ENCODE measurements at regions not wholly inside any gene's neighbourhood (a gene's known extent, or its start where the extent isn't known, plus 50 kb on each side); places are given as distances from the start of the nearest gene placed in this dataset.

DNA sequence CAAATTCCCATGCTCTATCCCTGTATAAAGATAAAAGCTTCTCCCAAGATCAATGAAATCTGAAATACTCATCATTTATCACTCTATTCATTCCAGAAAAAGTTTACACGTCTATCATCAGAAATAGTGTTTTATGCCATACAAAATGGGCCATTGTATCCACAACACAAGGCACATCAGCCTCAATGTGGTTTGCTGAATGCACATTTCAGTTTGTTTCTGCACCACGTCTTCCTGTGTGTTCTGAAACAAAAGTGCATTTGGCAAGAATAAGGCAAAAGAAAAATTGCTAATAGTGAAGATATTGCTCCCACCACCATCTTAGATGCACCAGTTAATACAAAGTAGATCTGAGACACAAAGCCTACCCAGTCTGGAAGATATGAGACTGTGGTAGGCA lies 89.6 kb upstream of the ETS2 start:
- no peaks in the 10 kb centered on the region for H3K27me3 ChIP-seq (ENCODE audit: insufficient read depth, low read length)
- no peak for DNase-seq
- H3K79me2 ChIP-seq (ENCODE audit: control insufficient read depth, insufficient read depth, low read length, poor library complexity): no peaks in the 10 kb centered on the region
- no peak overlapping the region for H4K12ac ChIP-seq (ENCODE audit: low read depth, low read length)
- H3K36me3 ChIP-seq (ENCODE audit: control insufficient read depth in 1 of 2, insufficient read depth in 2 of 2, low read length in 2 of 2): no peaks in the 10 kb centered on the region
- H3K27ac ChIP-seq (ENCODE audit: low read depth, low read length): no peak overlapping the region
- H3K23ac ChIP-seq (ENCODE audit: low read length): no peak overlapping the region
- H3K9me3 ChIP-seq (ENCODE audit: insufficient read depth, low read depth, low read length): no peaks in the 10 kb centered on the region
- H2AFZ ChIP-seq (ENCODE audit: insufficient read depth, low read length, poor library complexity): no peak overlapping the region
- no peak overlapping the region for H4K91ac ChIP-seq (ENCODE audit: low read depth, low read length)
- H2BK12ac ChIP-seq (ENCODE audit: low read length): no peak overlapping the region
- no peak overlapping the region for H3K4me2 ChIP-seq (ENCODE audit: low read length)
- H3K4me1 ChIP-seq (ENCODE audit: control insufficient read depth in 1 of 2, insufficient read depth in 2 of 2, low read length in 2 of 2): peaks cover 0 to under 1% of the 10 kb centered on the region in 2 experiments
- no peak overlapping the region for H3K9ac ChIP-seq (ENCODE audit: low read length)
- no peak overlapping the region for H4K8ac ChIP-seq (ENCODE audit: low read depth, low read length)
- no peak overlapping the region for H3K14ac ChIP-seq (ENCODE audit: low read length)
- no peak overlapping the region for H2AK5ac ChIP-seq (ENCODE audit: low read length)
- H3K4ac ChIP-seq (ENCODE audit: low read depth, low read length): no peak overlapping the region
- no peak overlapping the region for H3K4me3 ChIP-seq (ENCODE audit: low read depth, low read length)
- H3K79me1 ChIP-seq (ENCODE audit: low read length): no peaks in the 10 kb centered on the region
- no CpG with 5 or more reads among the region's 2 CpGs for WGBS (ENCODE audit: extremely low coverage, insufficient coverage, insufficient read length)
- H2BK5ac ChIP-seq (ENCODE audit: low read depth, low read length, poor library complexity): no peak overlapping the region
- H3K18ac ChIP-seq (ENCODE audit: low read length): no peak overlapping the region
- no peak overlapping the region for H2BK120ac ChIP-seq (ENCODE audit: insufficient read depth, low read length, poor library complexity)

DNA sequence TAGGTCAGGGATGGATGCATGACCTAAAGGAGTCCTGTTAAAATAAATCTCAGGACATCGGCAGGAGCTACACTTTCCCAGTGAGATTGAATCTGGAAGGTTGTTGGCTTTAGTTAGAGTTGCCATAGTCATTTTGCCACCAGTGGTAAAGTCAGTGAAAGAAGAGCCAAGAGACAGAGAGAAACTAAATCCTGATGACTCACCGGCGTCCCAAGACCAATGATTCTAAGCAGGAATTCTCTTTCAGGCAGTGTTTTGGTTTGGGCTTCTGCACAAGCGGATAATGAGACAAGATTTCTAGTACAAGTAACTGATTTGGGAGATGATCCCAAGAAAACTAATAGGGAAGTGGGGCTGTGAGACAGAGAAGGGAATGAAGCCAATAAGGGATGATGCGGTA lies 88.8 kb upstream of the ETS2 start:
- DNase-seq: no peak
- Histone ChIP-seq H3K4me1 (ENCODE audit: control insufficient read depth in 1 of 2, insufficient read depth in 2 of 2, low read length in 2 of 2) (peaks cover 0 to 2% of the 10 kb centered on the region in 2 experiments), H3K27me3 (ENCODE audit: insufficient read depth, low read length) (no peaks in the 10 kb centered on the region), H2BK12ac (ENCODE audit: low read length) (no peak overlapping the region), H4K91ac (ENCODE audit: low read depth, low read length) (no peak overlapping the region), H3K4me3 (ENCODE audit: low read depth, low read length) (no peak overlapping the region), H3K18ac (ENCODE audit: low read length) (no peak overlapping the region), H2BK120ac (ENCODE audit: insufficient read depth, low read length, poor library complexity) (no peak overlapping the region), H3K4me2 (ENCODE audit: low read length) (no peak overlapping the region), H3K27ac (ENCODE audit: low read depth, low read length) (no peak overlapping the region), H3K4ac (ENCODE audit: low read depth, low read length) (no peak overlapping the region), H2AFZ (ENCODE audit: insufficient read depth, low read length, poor library complexity) (no peak overlapping the region), H3K9me3 (ENCODE audit: insufficient read depth, low read depth, low read length) (no peaks in the 10 kb centered on the region), H3K79me2 (ENCODE audit: control insufficient read depth, insufficient read depth, low read length, poor library complexity) (no peaks in the 10 kb centered on the region), H3K23ac (ENCODE audit: low read length) (no peak overlapping the region), H4K12ac (ENCODE audit: low read depth, low read length) (no peak overlapping the region), H3K79me1 (ENCODE audit: low read length) (no peaks in the 10 kb centered on the region), H4K8ac (ENCODE audit: low read depth, low read length) (no peak overlapping the region), H3K14ac (ENCODE audit: low read length) (no peak overlapping the region), H3K9ac (ENCODE audit: low read length) (no peak overlapping the region), H2BK5ac (ENCODE audit: low read depth, low read length, poor library complexity) (no peak overlapping the region), H2AK5ac (ENCODE audit: low read length) (no peak overlapping the region), H3K36me3 (ENCODE audit: control insufficient read depth in 1 of 2, insufficient read depth in 2 of 2, low read length in 2 of 2) (no peaks in the 10 kb centered on the region)
- WGBS (ENCODE audit: extremely low coverage, insufficient coverage, insufficient read length): no CpG with 5 or more reads among the region's 5 CpGs

DNA sequence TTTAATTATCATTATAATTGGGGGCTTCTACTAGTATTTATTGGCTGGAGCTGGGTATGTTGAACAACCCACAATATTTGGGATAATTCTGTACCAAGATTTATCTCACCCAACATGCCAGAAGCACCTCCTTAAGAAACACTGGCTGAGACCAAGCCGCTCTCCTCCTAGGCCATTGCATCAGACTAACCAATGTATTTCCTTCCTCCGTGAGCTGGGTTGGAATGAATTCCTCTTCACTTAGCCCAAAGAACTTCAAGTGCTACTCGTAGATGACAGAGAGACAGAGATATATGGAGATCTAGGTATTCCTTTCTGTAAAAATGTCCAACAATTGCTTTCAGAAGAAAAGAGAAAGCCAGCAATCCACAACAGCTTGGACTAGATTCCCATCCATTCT lies 87.2 kb upstream of the ETS2 start:
- H3K23ac ChIP-seq (ENCODE audit: low read length): no peak overlapping the region
- no peak overlapping the region for H4K12ac ChIP-seq (ENCODE audit: low read depth, low read length)
- no peak for DNase-seq
- no peak overlapping the region for H2AK5ac ChIP-seq (ENCODE audit: low read length)
- H3K4me2 ChIP-seq (ENCODE audit: low read length): no peak overlapping the region
- H4K91ac ChIP-seq (ENCODE audit: low read depth, low read length): no peak overlapping the region
- H3K4me1 ChIP-seq (ENCODE audit: control insufficient read depth in 1 of 2, insufficient read depth in 2 of 2, low read length in 2 of 2): peaks cover 2 to 3% of the 10 kb centered on the region in 2 experiments
- H3K14ac ChIP-seq (ENCODE audit: low read length): no peak overlapping the region
- H3K9ac ChIP-seq (ENCODE audit: low read length): no peak overlapping the region
- no peaks in the 10 kb centered on the region for H3K36me3 ChIP-seq (ENCODE audit: control insufficient read depth in 1 of 2, insufficient read depth in 2 of 2, low read length in 2 of 2)
- no peak overlapping the region for H2BK5ac ChIP-seq (ENCODE audit: low read depth, low read length, poor library complexity)
- no peak overlapping the region for H3K4me3 ChIP-seq (ENCODE audit: low read depth, low read length)
- H3K27ac ChIP-seq (ENCODE audit: low read depth, low read length): no peak overlapping the region
- no peak overlapping the region for H2BK120ac ChIP-seq (ENCODE audit: insufficient read depth, low read length, poor library complexity)
- no peaks in the 10 kb centered on the region for H3K79me2 ChIP-seq (ENCODE audit: control insufficient read depth, insufficient read depth, low read length, poor library complexity)
- no peaks in the 10 kb centered on the region for H3K79me1 ChIP-seq (ENCODE audit: low read length)
- H3K4ac ChIP-seq (ENCODE audit: low read depth, low read length): no peak overlapping the region
- no CpG with 5 or more reads among the region's 3 CpGs for WGBS (ENCODE audit: extremely low coverage, insufficient coverage, insufficient read length)
- no peak overlapping the region for H4K8ac ChIP-seq (ENCODE audit: low read depth, low read length)
- H3K18ac ChIP-seq (ENCODE audit: low read length): no peak overlapping the region
- no peak overlapping the region for H2BK12ac ChIP-seq (ENCODE audit: low read length)
- no peak overlapping the region for H2AFZ ChIP-seq (ENCODE audit: insufficient read depth, low read length, poor library complexity)
- H3K9me3 ChIP-seq (ENCODE audit: insufficient read depth, low read depth, low read length): no peaks in the 10 kb centered on the region
- H3K27me3 ChIP-seq (ENCODE audit: insufficient read depth, low read length): no peaks in the 10 kb centered on the region

DNA sequence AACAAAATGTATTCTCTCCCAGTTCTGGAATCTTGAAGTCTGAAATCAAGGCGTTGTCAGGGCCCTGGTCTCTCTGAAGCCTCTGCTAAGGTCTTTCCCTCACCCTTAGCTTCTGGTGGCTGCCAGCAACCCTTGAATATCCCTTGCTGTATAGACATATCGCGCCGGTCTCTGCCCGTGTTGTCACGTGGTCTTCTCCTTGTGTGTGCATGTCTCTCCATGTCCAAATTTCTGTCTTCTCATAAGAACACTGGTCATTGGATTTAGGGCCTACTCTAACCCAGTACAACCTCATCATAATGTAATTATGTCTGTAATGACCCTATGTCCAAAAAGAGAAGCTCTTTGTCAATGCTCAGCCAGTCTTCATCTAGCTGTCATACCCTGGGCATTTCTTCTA lies 85.7 kb upstream of the ETS2 start:
- H3K4me2 ChIP-seq (ENCODE audit: low read length): no peak overlapping the region
- no peak overlapping the region for H3K23ac ChIP-seq (ENCODE audit: low read length)

More for the DNA sequence above, 85.7 kb upstream of the ETS2 start:
- no peak for DNase-seq
- H3K9ac ChIP-seq (ENCODE audit: low read length): no peak overlapping the region
- H3K4me3 ChIP-seq (ENCODE audit: low read depth, low read length): no peak overlapping the region
- no peaks in the 10 kb centered on the region for H3K79me2 ChIP-seq (ENCODE audit: control insufficient read depth, insufficient read depth, low read length, poor library complexity)
- H2AFZ ChIP-seq (ENCODE audit: insufficient read depth, low read length, poor library complexity): no peak overlapping the region
- H2BK5ac ChIP-seq (ENCODE audit: low read depth, low read length, poor library complexity): no peak overlapping the region
- no peak overlapping the region for H3K27ac ChIP-seq (ENCODE audit: low read depth, low read length)
- no peaks in the 10 kb centered on the region for H3K9me3 ChIP-seq (ENCODE audit: insufficient read depth, low read depth, low read length)
- no peak overlapping the region for H3K14ac ChIP-seq (ENCODE audit: low read length)
- no peak overlapping the region for H3K4ac ChIP-seq (ENCODE audit: low read depth, low read length)
- H3K27me3 ChIP-seq (ENCODE audit: insufficient read depth, low read length): no peaks in the 10 kb centered on the region
- no peak overlapping the region for H2BK120ac ChIP-seq (ENCODE audit: insufficient read depth, low read length, poor library complexity)
- H4K91ac ChIP-seq (ENCODE audit: low read depth, low read length): no peak overlapping the region
- no peak overlapping the region for H2BK12ac ChIP-seq (ENCODE audit: low read length)
- no peak overlapping the region for H4K12ac ChIP-seq (ENCODE audit: low read depth, low read length)
- peaks cover 2 to 3% of the 10 kb centered on the region in 2 experiments for H3K4me1 ChIP-seq (ENCODE audit: control insufficient read depth in 1 of 2, insufficient read depth in 2 of 2, low read length in 2 of 2)
- no peak overlapping the region for H2AK5ac ChIP-seq (ENCODE audit: low read length)
- no CpG with 5 or more reads among the region's 6 CpGs for WGBS (ENCODE audit: extremely low coverage, insufficient coverage, insufficient read length)
- no peak overlapping the region for H3K18ac ChIP-seq (ENCODE audit: low read length)
- H3K79me1 ChIP-seq (ENCODE audit: low read length): no peaks in the 10 kb centered on the region
- no peaks in the 10 kb centered on the region for H3K36me3 ChIP-seq (ENCODE audit: control insufficient read depth in 1 of 2, insufficient read depth in 2 of 2, low read length in 2 of 2)
- H4K8ac ChIP-seq (ENCODE audit: low read depth, low read length): no peak overlapping the region
